HG03196 (cell line): ENCODE measurements at regions not wholly inside any gene's neighbourhood (a gene's known extent, or its start where the extent isn't known, plus 50 kb on each side); places are given as distances from the start of the nearest gene placed in this dataset.

Source experiments
- ATAC-seq: cut with Tn5 transposase; IDR thresholded peaks from one replicate; pipeline ENCODE4 v1.9.1; 2021; ENCODE audit not compliant: unreplicated experiment

- no peak for ATAC-seq
Measured at GRCh38 chr13:68199271-68199670, 969.1 kb upstream of the PCDH9 start.

- no peak for ATAC-seq
Measured at GRCh38 chr13:68190818-68191217, 960.7 kb upstream of the PCDH9 start.

- ATAC-seq = no peak
Measured at GRCh38 chr13:68185444-68186141, 955.5 kb upstream of the PCDH9 start.

- no peak for ATAC-seq
Measured at GRCh38 chr13:68176475-68176874, 946.3 kb upstream of the PCDH9 start.

GRCh38 chr13:68174893-68175292, 944.8 kb upstream of the PCDH9 start:
- no peak for ATAC-seq

GRCh38 chr13:68173111-68173510, 943.0 kb upstream of the PCDH9 start:
- no peak for ATAC-seq

GRCh38 chr13:68170961-68171360, 940.8 kb upstream of the PCDH9 start:
- no peak for ATAC-seq

- ATAC-seq = no peak
Measured at GRCh38 chr13:68168448-68168847, 938.3 kb upstream of the PCDH9 start.

- ATAC-seq = no peak
Measured at GRCh38 chr13:68160466-68160865, 930.3 kb upstream of the PCDH9 start.

- ATAC-seq = no peak
Measured at GRCh38 chr13:68152414-68152813, 922.3 kb upstream of the PCDH9 start.

- no peak for ATAC-seq
Measured at GRCh38 chr13:68145852-68146251, 915.7 kb upstream of the PCDH9 start.

- ATAC-seq = no peak
Measured at GRCh38 chr13:68128297-68128915, 898.3 kb upstream of the PCDH9 start.

GRCh38 chr13:68125087-68125480, 894.9 kb upstream of the PCDH9 start:
- no peak for ATAC-seq

- ATAC-seq = no peak
Measured at GRCh38 chr13:68124437-68125086, 894.4 kb upstream of the PCDH9 start.

- ATAC-seq = no peak
Measured at GRCh38 chr13:68110178-68110768, 880.1 kb upstream of the PCDH9 start.

- no peak for ATAC-seq
Measured at GRCh38 chr13:68107667-68108066, 877.5 kb upstream of the PCDH9 start.

- ATAC-seq = no peak
Measured at GRCh38 chr13:68099631-68100030, 869.5 kb upstream of the PCDH9 start.

- ATAC-seq = no peak
Measured at GRCh38 chr13:68081061-68081460, 850.9 kb upstream of the PCDH9 start.

GRCh38 chr13:68078874-68079273, 848.7 kb upstream of the PCDH9 start:
- no peak for ATAC-seq

GRCh38 chr13:68078469-68078868, 848.3 kb upstream of the PCDH9 start:
- ATAC-seq = no peak

GRCh38 chr13:68076046-68076445, 845.9 kb upstream of the PCDH9 start:
- no peak for ATAC-seq
